ENCODE measurements at regions not wholly inside any gene's neighbourhood (a gene's known extent, or its start where the extent isn't known, plus 50 kb on each side); places are given as distances from the start of the nearest gene placed in this dataset.

- no peaks in the 10 kb centered on the region for H3K36me3 Mint-ChIP-seq (ENCODE audit: low read depth)
- H3K27me3 Mint-ChIP-seq (ENCODE audit: insufficient read depth) = peaks cover 13% of the 10 kb centered on the region
- no peak for DNase-seq
- no peak overlapping the region; the same call in 1 of the 2 replicates for H3K4me3 Mint-ChIP-seq
- TF ChIP-seq, protein P1, sequence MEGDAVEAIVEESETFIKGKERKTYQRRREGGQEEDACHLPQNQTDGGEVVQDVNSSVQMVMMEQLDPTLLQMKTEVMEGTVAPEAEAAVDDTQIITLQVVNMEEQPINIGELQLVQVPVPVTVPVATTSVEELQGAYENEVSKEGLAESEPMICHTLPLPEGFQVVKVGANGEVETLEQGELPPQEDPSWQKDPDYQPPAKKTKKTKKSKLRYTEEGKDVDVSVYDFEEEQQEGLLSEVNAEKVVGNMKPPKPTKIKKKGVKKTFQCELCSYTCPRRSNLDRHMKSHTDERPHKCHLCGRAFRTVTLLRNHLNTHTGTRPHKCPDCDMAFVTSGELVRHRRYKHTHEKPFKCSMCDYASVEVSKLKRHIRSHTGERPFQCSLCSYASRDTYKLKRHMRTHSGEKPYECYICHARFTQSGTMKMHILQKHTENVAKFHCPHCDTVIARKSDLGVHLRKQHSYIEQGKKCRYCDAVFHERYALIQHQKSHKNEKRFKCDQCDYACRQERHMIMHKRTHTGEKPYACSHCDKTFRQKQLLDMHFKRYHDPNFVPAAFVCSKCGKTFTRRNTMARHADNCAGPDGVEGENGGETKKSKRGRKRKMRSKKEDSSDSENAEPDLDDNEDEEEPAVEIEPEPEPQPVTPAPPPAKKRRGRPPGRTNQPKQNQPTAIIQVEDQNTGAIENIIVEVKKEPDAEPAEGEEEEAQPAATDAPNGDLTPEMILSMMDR (IDR thresholded peaks at IDR 0.05) = no peak
- H3K27ac Mint-ChIP-seq = no peak overlapping the region
- H3K9me3 Mint-ChIP-seq = peaks cover 4% of the 10 kb centered on the region; the same call in 1 of the 2 replicates
- H3K4me1 Mint-ChIP-seq (ENCODE audit: low read depth) = peaks cover 6% of the 10 kb centered on the region
Measured at GRCh38 chr6:1513215-1513780, 96.4 kb upstream of the FOXC1 start.

GRCh38 chr6:1514078-1514477 is 95.6 kb upstream of the FOXC1 start:
- Mint-ChIP-seq H3K27me3 (ENCODE audit: insufficient read depth) (peaks cover 13% of the 10 kb centered on the region), H3K4me3 (no peak overlapping the region; the same call in 1 of the 2 replicates), H3K27ac (no peak overlapping the region), H3K4me1 (ENCODE audit: low read depth) (peaks cover 4% of the 10 kb centered on the region), H3K9me3 (peaks cover 4% of the 10 kb centered on the region; the same call in 1 of the 2 replicates), H3K36me3 (ENCODE audit: low read depth) (no peaks in the 10 kb centered on the region)
- DNase-seq = no peak
- TF ChIP-seq, protein P1 (IDR thresholded peaks at IDR 0.05) = no peak

- H3K27me3 Mint-ChIP-seq (ENCODE audit: insufficient read depth) = peaks cover 13% of the 10 kb centered on the region
- H3K4me1 Mint-ChIP-seq (ENCODE audit: low read depth) = no peaks in the 10 kb centered on the region
- no peak overlapping the region for H3K27ac Mint-ChIP-seq
- no peak overlapping the region for H3K4me3 Mint-ChIP-seq
- no peak for DNase-seq
- TF ChIP-seq, protein P1 (IDR thresholded peaks at IDR 0.05) = no peak
- H3K36me3 Mint-ChIP-seq (ENCODE audit: low read depth) = no peaks in the 10 kb centered on the region
- peaks cover 4% of the 10 kb centered on the region; the same call in 1 of the 2 replicates for H3K9me3 Mint-ChIP-seq
Measured at GRCh38 chr6:1515280-1515679, 94.4 kb upstream of the FOXC1 start.

- Mint-ChIP-seq H3K27me3 (ENCODE audit: insufficient read depth) (peaks cover 13% of the 10 kb centered on the region), H3K27ac (no peak overlapping the region), H3K4me1 (ENCODE audit: low read depth) (no peaks in the 10 kb centered on the region), H3K36me3 (ENCODE audit: low read depth) (no peaks in the 10 kb centered on the region), H3K9me3 (peaks cover 4% of the 10 kb centered on the region; the same call in 1 of the 2 replicates), H3K4me3 (no peak overlapping the region)
- TF ChIP-seq, protein P1 (IDR thresholded peaks at IDR 0.05) = no peak
- no peak for DNase-seq
Measured at GRCh38 chr6:1515781-1516180, 93.9 kb upstream of the FOXC1 start.

- Mint-ChIP-seq H3K27ac (no peak overlapping the region), H3K4me1 (ENCODE audit: low read depth) (no peaks in the 10 kb centered on the region)
Measured at GRCh38 chr6:1516742-1517520, 92.8 kb upstream of the FOXC1 start.

More at GRCh38 chr6:1516742-1517520, 92.8 kb upstream of the FOXC1 start:
- Mint-ChIP-seq H3K4me3 (no peak overlapping the region), H3K9me3 (peaks cover 4% of the 10 kb centered on the region; the same call in 1 of the 2 replicates), H3K36me3 (ENCODE audit: low read depth) (no peaks in the 10 kb centered on the region), H3K27me3 (ENCODE audit: insufficient read depth) (peaks cover 17% of the 10 kb centered on the region)
- no peak for DNase-seq
- TF ChIP-seq, protein P1 (IDR thresholded peaks at IDR 0.05) = no peak
